ENCODE measurements at regions not wholly inside any gene's neighbourhood (a gene's known extent, or its start where the extent isn't known, plus 50 kb on each side); places are given as distances from the start of the nearest gene placed in this dataset.

DNA sequence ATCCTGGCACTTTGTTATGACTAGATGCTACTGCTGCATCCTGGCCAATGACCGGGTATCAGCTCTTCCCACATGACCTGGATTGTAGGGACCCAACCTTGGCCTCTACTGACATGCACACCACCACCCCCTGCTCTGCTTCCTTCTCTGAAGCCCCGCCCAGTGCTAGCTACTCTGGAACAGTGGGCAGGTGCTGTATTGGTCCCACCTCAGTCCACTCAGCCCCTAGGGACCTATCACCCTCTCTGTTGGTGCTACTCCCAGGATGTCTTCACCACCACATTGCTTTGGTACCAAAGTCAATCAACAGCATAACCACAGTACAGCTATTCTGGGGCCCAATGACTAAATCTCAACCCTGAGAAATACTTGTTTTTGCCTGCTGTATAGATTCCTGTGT, 170.2 kb upstream of the PRICKLE2 start:
- TF ChIP-seq, protein P1, sequence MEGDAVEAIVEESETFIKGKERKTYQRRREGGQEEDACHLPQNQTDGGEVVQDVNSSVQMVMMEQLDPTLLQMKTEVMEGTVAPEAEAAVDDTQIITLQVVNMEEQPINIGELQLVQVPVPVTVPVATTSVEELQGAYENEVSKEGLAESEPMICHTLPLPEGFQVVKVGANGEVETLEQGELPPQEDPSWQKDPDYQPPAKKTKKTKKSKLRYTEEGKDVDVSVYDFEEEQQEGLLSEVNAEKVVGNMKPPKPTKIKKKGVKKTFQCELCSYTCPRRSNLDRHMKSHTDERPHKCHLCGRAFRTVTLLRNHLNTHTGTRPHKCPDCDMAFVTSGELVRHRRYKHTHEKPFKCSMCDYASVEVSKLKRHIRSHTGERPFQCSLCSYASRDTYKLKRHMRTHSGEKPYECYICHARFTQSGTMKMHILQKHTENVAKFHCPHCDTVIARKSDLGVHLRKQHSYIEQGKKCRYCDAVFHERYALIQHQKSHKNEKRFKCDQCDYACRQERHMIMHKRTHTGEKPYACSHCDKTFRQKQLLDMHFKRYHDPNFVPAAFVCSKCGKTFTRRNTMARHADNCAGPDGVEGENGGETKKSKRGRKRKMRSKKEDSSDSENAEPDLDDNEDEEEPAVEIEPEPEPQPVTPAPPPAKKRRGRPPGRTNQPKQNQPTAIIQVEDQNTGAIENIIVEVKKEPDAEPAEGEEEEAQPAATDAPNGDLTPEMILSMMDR (conservative IDR thresholded peaks at IDR 0.05; ENCODE audit: low read length): no peak
- no peak for DNase-seq (ENCODE audit: low read depth)
- no peak overlapping the region for H3K4me3 ChIP-seq (ENCODE audit: low read length)

DNA sequence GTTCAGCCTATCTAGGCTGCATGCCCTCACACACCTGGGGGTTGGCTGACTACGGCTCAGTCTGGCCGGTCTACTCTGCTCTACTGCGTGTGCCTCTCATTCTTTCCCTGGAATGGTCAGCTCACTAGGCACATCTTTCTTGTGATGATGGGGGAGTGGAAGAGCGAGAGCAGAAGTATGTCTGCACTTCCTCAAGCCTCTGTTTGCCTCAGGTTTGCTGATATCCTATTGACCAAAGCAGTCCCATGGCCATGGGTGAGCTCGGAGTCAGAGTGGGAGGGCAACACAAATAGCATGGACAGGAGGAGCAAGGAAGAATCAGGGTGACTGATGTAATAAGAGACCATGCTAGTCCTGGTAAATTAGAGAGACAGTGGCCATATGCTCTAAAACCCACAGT, 167.9 kb upstream of the PRICKLE2 start:
- no peak for DNase-seq (ENCODE audit: low read depth)
- H3K4me3 ChIP-seq (ENCODE audit: low read length): no peak overlapping the region
- TF ChIP-seq, protein P1 (conservative IDR thresholded peaks at IDR 0.05; ENCODE audit: low read length): no peak

DNA sequence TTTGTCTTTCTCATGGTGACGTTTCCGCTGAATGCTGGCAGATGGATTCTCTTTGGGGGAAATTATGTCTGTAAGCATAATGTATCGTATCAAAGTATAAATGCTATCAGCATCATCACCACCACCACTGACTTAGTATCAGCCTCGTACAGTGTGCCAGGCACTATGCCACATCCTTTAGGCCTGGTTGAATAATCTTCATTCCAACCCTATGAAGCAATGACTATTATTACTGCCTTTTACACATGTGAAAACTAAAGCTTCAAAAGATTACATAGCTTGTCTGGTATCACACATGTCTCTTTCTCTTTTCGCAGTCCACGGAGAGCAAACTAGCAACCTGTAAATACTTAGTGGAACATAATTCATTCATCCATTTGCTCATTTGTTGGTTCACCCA, 166.7 kb upstream of the PRICKLE2 start:
- H3K4me3 ChIP-seq (ENCODE audit: low read length): no peak overlapping the region
- TF ChIP-seq, protein P1 (conservative IDR thresholded peaks at IDR 0.05; ENCODE audit: low read length): no peak
- DNase-seq (ENCODE audit: low read depth): peak; percentile 67

GRCh38 chr3:64390893-64391292, 165.6 kb upstream of the PRICKLE2 start:
- TF ChIP-seq, protein P1 (conservative IDR thresholded peaks at IDR 0.05; ENCODE audit: low read length): no peak
- no peak overlapping the region for H3K4me3 ChIP-seq (ENCODE audit: low read length)

DNA sequence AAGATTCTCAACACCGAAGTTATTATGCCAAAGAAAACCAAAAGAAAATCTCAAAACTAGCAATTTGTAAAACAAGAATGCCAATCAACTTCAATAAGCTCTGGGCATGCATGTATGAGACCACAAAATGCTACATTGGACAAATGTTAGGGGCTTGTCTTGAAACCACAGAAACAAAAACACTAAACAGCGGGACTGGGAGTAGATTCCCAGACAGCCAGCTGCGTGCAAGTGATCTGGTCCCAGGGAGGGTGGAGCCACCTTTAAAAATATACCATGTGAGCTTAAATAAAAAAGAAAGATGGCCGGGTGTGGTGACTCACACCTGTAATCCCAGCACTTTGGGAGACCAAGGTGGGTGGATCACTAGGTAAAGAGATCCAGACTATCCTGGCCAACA, 163.6 kb upstream of the PRICKLE2 start:
- DNase-seq (ENCODE audit: low read depth): no peak
- no peak overlapping the region for H3K4me3 ChIP-seq (ENCODE audit: low read length)
- TF ChIP-seq, protein P1 (conservative IDR thresholded peaks at IDR 0.05; ENCODE audit: low read length): no peak

More at GRCh38 chr3:64390893-64391292, 165.6 kb upstream of the PRICKLE2 start:
- DNase-seq (ENCODE audit: low read depth): no peak

- TF ChIP-seq, protein P1 (conservative IDR thresholded peaks at IDR 0.05; ENCODE audit: low read length): no peak
- no peak overlapping the region for H3K4me3 ChIP-seq (ENCODE audit: low read length)
- DNase-seq (ENCODE audit: low read depth): no peak
Measured at GRCh38 chr3:64387688-64388087, 162.4 kb upstream of the PRICKLE2 start.

DNA sequence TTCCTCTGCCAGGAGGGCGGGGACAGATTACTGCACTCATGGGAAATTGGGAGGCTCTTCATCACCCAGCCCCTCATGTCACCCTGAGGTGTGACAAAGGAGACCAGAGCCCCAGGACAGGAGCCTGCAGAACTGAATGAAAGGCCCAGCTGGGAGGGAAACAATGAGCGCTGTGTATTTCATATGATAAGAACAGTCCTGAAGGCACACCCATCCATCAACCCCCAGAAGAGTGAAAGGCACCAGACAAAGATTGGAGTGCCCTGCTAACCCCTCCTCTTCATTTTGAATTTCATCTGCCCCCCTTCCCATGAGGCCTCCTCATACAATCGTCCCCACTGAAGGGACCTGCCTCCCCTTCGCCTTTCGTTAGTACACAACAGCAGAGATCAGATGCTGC, 160.0 kb upstream of the PRICKLE2 start:
- no peak overlapping the region for H3K4me3 ChIP-seq (ENCODE audit: low read length)
- TF ChIP-seq, protein P1 (conservative IDR thresholded peaks at IDR 0.05; ENCODE audit: low read length): no peak
- no peak for DNase-seq (ENCODE audit: low read depth)
